ENCODE measurements at regions not wholly inside any gene's neighbourhood (a gene's known extent, or its start where the extent isn't known, plus 50 kb on each side); places are given as distances from the start of the nearest gene placed in this dataset.

DNA sequence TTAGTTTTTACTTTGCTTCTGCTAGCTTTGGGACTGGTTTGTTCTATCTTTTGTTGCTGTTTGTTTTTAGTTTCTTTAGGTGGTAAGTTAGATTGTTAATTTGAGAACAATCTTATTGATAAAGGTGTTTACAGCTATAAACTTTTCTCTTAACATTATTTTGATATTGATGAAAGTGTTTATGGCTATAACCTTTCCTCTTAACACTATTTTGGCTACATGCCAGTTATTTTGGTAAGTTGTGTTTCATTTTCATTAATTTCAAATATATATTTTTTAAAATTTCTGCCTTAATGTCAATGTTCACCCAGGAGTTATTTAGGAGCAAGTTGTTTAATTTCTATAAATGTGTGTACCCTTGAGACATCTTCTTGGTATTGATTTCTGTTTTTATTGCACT lies 229.6 kb upstream of the SYT4 start:
- intact Hi-C loops (cut with DNase I; ENCODE audit: low total_unique reads), result no loop called here
- H3K4me3 ChIP-seq, result no peak overlapping the region
- H3K36me3 ChIP-seq, result no peaks in the 10 kb centered on the region
- no peaks in the 10 kb centered on the region for H3K4me1 ChIP-seq
- no peaks in the 10 kb centered on the region for H3K27me3 ChIP-seq
- H3K27ac ChIP-seq, result no peak overlapping the region
- TF ChIP-seq, protein P1, sequence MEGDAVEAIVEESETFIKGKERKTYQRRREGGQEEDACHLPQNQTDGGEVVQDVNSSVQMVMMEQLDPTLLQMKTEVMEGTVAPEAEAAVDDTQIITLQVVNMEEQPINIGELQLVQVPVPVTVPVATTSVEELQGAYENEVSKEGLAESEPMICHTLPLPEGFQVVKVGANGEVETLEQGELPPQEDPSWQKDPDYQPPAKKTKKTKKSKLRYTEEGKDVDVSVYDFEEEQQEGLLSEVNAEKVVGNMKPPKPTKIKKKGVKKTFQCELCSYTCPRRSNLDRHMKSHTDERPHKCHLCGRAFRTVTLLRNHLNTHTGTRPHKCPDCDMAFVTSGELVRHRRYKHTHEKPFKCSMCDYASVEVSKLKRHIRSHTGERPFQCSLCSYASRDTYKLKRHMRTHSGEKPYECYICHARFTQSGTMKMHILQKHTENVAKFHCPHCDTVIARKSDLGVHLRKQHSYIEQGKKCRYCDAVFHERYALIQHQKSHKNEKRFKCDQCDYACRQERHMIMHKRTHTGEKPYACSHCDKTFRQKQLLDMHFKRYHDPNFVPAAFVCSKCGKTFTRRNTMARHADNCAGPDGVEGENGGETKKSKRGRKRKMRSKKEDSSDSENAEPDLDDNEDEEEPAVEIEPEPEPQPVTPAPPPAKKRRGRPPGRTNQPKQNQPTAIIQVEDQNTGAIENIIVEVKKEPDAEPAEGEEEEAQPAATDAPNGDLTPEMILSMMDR (IDR thresholded peaks at IDR 0.05), result no peak
- TF ChIP-seq EP300 (IDR thresholded peaks at IDR 0.05) (no peak), POLR2AphosphoS5 (IDR thresholded peaks at IDR 0.05) (no peak), POLR2A (IDR thresholded peaks at IDR 0.05) (no peak)
- peaks cover 0 to 41% (median 31%) of the 10 kb centered on the region in 4 donors for H3K9me3 ChIP-seq
- no peak for DNase-seq

DNA sequence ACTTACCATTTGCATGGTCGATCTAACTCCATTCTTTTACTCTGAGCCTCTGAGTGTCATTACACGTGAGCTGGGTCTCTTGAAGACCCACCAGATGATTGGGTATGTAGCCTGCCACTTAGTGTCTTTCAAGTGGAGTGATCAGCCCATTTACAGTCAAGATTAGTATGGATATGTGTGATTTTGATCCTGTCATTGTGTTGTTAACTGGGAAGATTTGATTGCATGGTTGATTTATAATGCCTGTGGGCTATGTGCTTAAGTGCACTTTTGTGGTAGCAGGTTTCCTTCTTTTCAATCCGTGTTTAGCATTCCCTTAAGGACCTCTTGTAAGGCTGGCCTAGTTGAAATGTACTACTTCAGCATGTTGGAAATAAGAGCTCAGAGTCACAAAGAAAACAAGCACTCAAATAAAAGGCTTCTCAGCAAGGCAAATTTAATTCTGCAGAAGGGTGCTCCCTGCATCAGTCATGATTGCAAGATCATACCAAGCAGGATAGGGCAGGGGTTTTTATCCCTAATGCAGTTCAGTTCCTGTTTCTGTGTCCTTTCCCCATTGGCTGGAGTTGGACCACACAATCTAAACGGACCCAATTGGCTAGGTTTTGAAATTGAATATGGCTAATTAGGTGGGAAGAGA lies 230.7 kb upstream of the SYT4 start:
- peaks cover 0 to 41% (median 31%) of the 10 kb centered on the region in 4 donors for H3K9me3 ChIP-seq
- TF ChIP-seq POLR2AphosphoS5 (IDR thresholded peaks at IDR 0.05), result no peak
- no peak for TF ChIP-seq EP300 (IDR thresholded peaks at IDR 0.05)
- no peak for TF ChIP-seq POLR2A (IDR thresholded peaks at IDR 0.05)
- TF ChIP-seq, protein P1 (IDR thresholded peaks at IDR 0.05), result no peak
- H3K36me3 ChIP-seq, result no peaks in the 10 kb centered on the region
- H3K27me3 ChIP-seq, result no peaks in the 10 kb centered on the region
- intact Hi-C loops (cut with DNase I; ENCODE audit: low total_unique reads), result no loop called here
- WGBS, 5 donors, result 70 to 77% (median 72%) methylated on average over 4 of the region's 4 CpGs
- no peaks in the 10 kb centered on the region for H3K4me1 ChIP-seq
- no peak overlapping the region for H3K4me3 ChIP-seq
- no peak overlapping the region for H3K27ac ChIP-seq
- DNase-seq, result no peak

DNA sequence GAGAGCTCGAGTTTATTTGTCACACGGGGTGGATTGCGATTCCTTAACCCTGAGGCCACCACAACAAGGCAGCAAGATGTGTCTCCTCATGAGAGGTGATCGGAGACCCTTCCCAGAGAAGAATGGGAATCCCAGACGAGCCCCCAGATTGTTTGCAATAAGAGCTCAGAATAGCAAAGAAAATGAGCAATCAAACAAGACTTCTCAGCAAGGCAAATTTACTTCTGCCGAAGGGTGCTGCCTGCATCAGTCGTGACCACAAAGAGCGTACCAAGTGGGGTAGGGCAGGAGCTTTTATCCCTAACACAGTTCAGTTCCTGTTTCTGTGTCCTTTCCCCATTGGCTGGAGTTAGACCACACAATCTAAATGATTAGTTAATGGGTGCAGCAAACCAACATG lies 237.5 kb upstream of the SYT4 start:
- no peaks in the 10 kb centered on the region for H3K36me3 ChIP-seq
- no peak for DNase-seq
- no peaks in the 10 kb centered on the region for H3K27me3 ChIP-seq
- H3K27ac ChIP-seq, result no peak overlapping the region
- WGBS, 5 donors, result 81 to 90% (median 84%) methylated on average over 8 of the region's 8 CpGs
- peaks cover 5 to 38% (median 27%) of the 10 kb centered on the region in 4 donors for H3K9me3 ChIP-seq
- intact Hi-C loops (cut with DNase I; ENCODE audit: low total_unique reads), result no loop called here
- H3K4me3 ChIP-seq, result no peak overlapping the region
- no peak for TF ChIP-seq EP300 (IDR thresholded peaks at IDR 0.05)
- H3K4me1 ChIP-seq, result no peaks in the 10 kb centered on the region

DNA sequence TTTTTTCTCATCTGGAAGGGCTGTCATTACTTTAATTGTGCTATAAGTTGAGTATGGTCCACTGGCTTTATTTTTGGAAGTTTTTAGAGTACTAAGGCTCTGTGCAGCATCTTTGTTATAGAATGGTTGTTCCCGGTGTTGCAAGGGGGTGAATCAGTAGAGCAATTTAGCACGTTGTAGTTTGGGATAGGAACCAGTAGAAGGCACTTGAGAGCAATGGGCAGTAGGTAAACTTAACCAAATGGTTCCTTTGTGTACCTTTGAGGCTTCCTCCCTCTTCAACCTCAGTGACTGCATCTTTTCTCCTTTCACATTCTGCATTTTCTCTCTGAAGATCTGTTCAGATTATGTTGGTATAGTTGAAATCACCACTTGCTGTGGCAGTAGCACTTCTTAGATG lies 238.2 kb upstream of the SYT4 start:
- Histone ChIP-seq H3K4me1 (no peaks in the 10 kb centered on the region), H3K4me3 (no peak overlapping the region), H3K36me3 (no peaks in the 10 kb centered on the region), H3K27ac (no peak overlapping the region), H3K9me3 (peaks cover 5 to 33% (median 23%) of the 10 kb centered on the region in 4 donors), H3K27me3 (no peaks in the 10 kb centered on the region)
- 67 to 79% (median 73%) methylated on average over 2 of the region's 2 CpGs for WGBS, 5 donors
- intact Hi-C loops (cut with DNase I; ENCODE audit: low total_unique reads), result no loop called here
- no peak for TF ChIP-seq POLR2AphosphoS5 (IDR thresholded peaks at IDR 0.05)
- TF ChIP-seq EP300 (IDR thresholded peaks at IDR 0.05), result no peak
- TF ChIP-seq, protein P1 (IDR thresholded peaks at IDR 0.05), result no peak
- TF ChIP-seq POLR2A (IDR thresholded peaks at IDR 0.05), result no peak
- no peak for DNase-seq

DNA sequence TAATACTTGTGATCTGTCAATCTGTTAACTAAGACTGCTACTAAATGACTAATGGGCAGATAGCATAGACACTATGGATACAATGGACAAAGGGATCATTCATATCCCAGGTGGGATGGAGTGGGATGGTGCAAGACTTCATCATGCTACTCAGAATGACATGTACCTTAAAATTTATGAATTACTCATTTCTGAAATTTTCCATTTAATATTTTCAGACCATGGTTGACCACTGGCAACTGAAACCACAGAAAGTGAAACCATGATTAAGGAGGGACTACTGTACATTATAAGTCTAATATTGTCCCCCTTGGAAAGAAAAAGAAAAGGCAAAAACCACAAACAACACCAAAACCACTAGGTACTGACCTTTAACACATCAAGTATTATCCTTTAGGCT lies 247.0 kb upstream of the SYT4 start:
- Histone ChIP-seq H3K27ac (no peak overlapping the region), H3K4me3 (no peak overlapping the region), H3K36me3 (no peaks in the 10 kb centered on the region), H3K27me3 (no peaks in the 10 kb centered on the region), H3K9me3 (no peaks in the 10 kb centered on the region), H3K4me1 (peaks cover 0 to 10% (median 0%) of the 10 kb centered on the region in 4 donors)
- intact Hi-C loops (cut with DNase I; ENCODE audit: low total_unique reads), result no loop called here
- TF ChIP-seq, protein P1 (IDR thresholded peaks at IDR 0.05), result no peak
- no peak for TF ChIP-seq EP300 (IDR thresholded peaks at IDR 0.05)
- TF ChIP-seq POLR2AphosphoS5 (IDR thresholded peaks at IDR 0.05), result no peak
- TF ChIP-seq POLR2A (IDR thresholded peaks at IDR 0.05), result no peak
- no peak for DNase-seq
